ENCODE measurements at regions not wholly inside any gene's neighbourhood (a gene's known extent, or its start where the extent isn't known, plus 50 kb on each side); places are given as distances from the start of the nearest gene placed in this dataset.
A peak's percentile ranks its signal among the peaks of the same experiment; 100 is the strongest.

DNA sequence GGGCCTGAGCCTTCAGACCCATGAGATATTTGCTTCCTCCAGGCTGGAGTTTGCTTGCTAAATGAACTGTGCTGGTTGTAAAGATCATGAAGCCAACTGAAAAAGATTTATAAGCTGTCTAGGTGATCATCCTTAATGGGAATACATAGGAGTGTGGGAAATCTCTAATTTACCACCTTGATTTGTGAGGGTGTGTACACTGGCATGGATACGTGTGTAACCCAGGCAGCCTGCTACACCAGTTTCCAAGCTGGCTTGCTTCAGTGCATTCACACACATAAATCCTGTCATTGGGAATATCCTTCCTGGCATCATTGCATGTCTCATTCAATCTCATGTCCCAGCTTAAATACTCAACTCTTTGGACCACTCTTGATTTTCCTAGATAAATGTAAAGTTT, 57.6 kb upstream of the GNG12 start:
- H3K4me3 ChIP-seq (replicated peaks; ENCODE audit: insufficient read depth, low read length), result no peak overlapping the region
- H3K27ac ChIP-seq (replicated peaks), result no peak overlapping the region
- TF ChIP-seq GABPA (IDR thresholded peaks at IDR 0.05; ENCODE audit: low read depth), result no peak
- TF ChIP-seq POLR2AphosphoS5 (IDR thresholded peaks at IDR 0.05; ENCODE audit: low read depth), result no peak
- TF ChIP-seq, protein P1, sequence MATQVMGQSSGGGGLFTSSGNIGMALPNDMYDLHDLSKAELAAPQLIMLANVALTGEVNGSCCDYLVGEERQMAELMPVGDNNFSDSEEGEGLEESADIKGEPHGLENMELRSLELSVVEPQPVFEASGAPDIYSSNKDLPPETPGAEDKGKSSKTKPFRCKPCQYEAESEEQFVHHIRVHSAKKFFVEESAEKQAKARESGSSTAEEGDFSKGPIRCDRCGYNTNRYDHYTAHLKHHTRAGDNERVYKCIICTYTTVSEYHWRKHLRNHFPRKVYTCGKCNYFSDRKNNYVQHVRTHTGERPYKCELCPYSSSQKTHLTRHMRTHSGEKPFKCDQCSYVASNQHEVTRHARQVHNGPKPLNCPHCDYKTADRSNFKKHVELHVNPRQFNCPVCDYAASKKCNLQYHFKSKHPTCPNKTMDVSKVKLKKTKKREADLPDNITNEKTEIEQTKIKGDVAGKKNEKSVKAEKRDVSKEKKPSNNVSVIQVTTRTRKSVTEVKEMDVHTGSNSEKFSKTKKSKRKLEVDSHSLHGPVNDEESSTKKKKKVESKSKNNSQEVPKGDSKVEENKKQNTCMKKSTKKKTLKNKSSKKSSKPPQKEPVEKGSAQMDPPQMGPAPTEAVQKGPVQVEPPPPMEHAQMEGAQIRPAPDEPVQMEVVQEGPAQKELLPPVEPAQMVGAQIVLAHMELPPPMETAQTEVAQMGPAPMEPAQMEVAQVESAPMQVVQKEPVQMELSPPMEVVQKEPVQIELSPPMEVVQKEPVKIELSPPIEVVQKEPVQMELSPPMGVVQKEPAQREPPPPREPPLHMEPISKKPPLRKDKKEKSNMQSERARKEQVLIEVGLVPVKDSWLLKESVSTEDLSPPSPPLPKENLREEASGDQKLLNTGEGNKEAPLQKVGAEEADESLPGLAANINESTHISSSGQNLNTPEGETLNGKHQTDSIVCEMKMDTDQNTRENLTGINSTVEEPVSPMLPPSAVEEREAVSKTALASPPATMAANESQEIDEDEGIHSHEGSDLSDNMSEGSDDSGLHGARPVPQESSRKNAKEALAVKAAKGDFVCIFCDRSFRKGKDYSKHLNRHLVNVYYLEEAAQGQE (IDR thresholded peaks at IDR 0.05; ENCODE audit: insufficient replicate concordance, low read depth), result no peak
- TF ChIP-seq, protein P2, sequence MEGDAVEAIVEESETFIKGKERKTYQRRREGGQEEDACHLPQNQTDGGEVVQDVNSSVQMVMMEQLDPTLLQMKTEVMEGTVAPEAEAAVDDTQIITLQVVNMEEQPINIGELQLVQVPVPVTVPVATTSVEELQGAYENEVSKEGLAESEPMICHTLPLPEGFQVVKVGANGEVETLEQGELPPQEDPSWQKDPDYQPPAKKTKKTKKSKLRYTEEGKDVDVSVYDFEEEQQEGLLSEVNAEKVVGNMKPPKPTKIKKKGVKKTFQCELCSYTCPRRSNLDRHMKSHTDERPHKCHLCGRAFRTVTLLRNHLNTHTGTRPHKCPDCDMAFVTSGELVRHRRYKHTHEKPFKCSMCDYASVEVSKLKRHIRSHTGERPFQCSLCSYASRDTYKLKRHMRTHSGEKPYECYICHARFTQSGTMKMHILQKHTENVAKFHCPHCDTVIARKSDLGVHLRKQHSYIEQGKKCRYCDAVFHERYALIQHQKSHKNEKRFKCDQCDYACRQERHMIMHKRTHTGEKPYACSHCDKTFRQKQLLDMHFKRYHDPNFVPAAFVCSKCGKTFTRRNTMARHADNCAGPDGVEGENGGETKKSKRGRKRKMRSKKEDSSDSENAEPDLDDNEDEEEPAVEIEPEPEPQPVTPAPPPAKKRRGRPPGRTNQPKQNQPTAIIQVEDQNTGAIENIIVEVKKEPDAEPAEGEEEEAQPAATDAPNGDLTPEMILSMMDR (IDR thresholded peaks at IDR 0.05; ENCODE audit: insufficient read depth, low read length), result no peak
- no peak for TF ChIP-seq SPI1 (IDR thresholded peaks at IDR 0.05; ENCODE audit: borderline replicate concordance, low read depth)
- no peaks in the 10 kb centered on the region for H3K27me3 ChIP-seq (ENCODE audit: insufficient read depth, poor library complexity, severe bottlenecking)
- no peak for DNase-seq (ENCODE audit: low read depth in 1 of 2, low spot score in 1 of 2)

DNA sequence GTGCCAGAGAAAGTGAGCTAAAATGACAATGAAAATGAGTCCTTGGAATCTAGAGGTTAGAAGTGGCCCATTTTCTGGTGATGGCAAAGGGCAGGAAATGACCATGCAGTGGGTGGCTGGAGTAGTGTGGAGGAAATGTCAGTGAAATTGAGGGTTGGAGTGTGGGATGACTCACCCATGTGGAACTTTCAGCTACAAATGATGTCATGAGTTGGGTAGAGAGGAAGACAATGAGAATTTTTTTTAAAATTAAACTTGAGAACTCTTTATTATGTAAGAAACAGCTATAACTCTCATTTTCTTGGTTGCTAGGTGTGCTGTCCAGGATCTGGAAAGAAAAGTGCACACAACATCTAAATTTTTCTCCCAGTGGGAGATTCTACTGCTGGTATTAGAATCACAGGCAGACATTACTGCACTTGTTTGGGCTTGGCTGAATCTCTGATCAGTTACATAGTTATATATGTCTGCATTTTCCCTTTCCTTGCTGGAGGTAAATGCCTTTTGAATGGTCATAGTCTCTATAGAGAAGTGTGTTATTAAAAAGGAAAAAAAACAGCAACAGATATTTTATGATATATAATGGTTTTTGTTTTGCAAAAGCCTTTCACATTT, 56.8 kb upstream of the GNG12 start:
- peak in 1 of 2 experiments; percentile 7 for DNase-seq (ENCODE audit: low read depth in 1 of 2, low spot score in 1 of 2)
- H3K27me3 ChIP-seq (ENCODE audit: insufficient read depth, poor library complexity, severe bottlenecking), result no peaks in the 10 kb centered on the region
- H3K27ac ChIP-seq (replicated peaks), result no peak overlapping the region
- H3K4me3 ChIP-seq (replicated peaks; ENCODE audit: insufficient read depth, low read length), result no peak overlapping the region
- TF ChIP-seq, protein P1 (IDR thresholded peaks at IDR 0.05; ENCODE audit: insufficient replicate concordance, low read depth), result no peak
- TF ChIP-seq, protein P2 (IDR thresholded peaks at IDR 0.05; ENCODE audit: insufficient read depth, low read length), result no peak
- TF ChIP-seq GABPA (IDR thresholded peaks at IDR 0.05; ENCODE audit: low read depth), result no peak
- TF ChIP-seq SPI1 (IDR thresholded peaks at IDR 0.05; ENCODE audit: borderline replicate concordance, low read depth), result no peak
- TF ChIP-seq POLR2AphosphoS5 (IDR thresholded peaks at IDR 0.05; ENCODE audit: low read depth), result no peak

DNA sequence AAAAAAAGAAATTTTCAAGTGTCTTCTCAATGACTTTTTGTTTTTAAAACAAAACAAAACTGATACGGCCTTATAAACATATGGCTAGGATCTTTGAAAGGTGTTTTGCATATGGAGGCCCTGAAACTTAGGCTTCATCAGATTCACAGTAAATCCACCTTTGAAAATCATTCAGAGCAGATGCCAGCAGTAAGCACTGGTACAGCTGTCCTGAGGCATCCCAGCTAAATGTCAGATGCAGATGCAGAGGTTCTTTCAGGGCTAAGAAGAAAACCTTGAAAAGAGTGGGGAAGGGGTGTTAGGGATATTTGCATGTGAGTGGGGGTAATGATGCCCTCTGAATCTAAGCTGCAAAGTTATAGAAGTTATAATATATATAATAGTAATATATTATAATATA, 56.2 kb upstream of the GNG12 start:
- H3K27me3 ChIP-seq (ENCODE audit: insufficient read depth, poor library complexity, severe bottlenecking), result no peaks in the 10 kb centered on the region
- no peak for DNase-seq (ENCODE audit: low read depth in 1 of 2, low spot score in 1 of 2)
- H3K27ac ChIP-seq (replicated peaks), result no peak overlapping the region
- H3K4me3 ChIP-seq (replicated peaks; ENCODE audit: insufficient read depth, low read length), result no peak overlapping the region
- TF ChIP-seq, protein P1 (IDR thresholded peaks at IDR 0.05; ENCODE audit: insufficient replicate concordance, low read depth), result no peak
- TF ChIP-seq SPI1 (IDR thresholded peaks at IDR 0.05; ENCODE audit: borderline replicate concordance, low read depth), result no peak
- TF ChIP-seq GABPA (IDR thresholded peaks at IDR 0.05; ENCODE audit: low read depth), result no peak
- no peak for TF ChIP-seq POLR2AphosphoS5 (IDR thresholded peaks at IDR 0.05; ENCODE audit: low read depth)
- TF ChIP-seq, protein P2 (IDR thresholded peaks at IDR 0.05; ENCODE audit: insufficient read depth, low read length), result no peak
